ENCODE measurements at regions not wholly inside any gene's neighbourhood (a gene's known extent, or its start where the extent isn't known, plus 50 kb on each side); places are given as distances from the start of the nearest gene placed in this dataset.
"Not testable (repeated sequence)": the region's sequence is repeated elsewhere in the genome, so short reads cannot be mapped to it uniquely, and the experiment has no call there.

GRCh38 chr4:3871181-3871852, 105.1 kb downstream of the ADRA2C start:
- no peak for TF ChIP-seq ZFX (IDR thresholded peaks at IDR 0.05)
- no peak for TF ChIP-seq CTCF (conservative IDR thresholded peaks at IDR 0.05)
- no peak overlapping the region for H3K27ac ChIP-seq

DNA sequence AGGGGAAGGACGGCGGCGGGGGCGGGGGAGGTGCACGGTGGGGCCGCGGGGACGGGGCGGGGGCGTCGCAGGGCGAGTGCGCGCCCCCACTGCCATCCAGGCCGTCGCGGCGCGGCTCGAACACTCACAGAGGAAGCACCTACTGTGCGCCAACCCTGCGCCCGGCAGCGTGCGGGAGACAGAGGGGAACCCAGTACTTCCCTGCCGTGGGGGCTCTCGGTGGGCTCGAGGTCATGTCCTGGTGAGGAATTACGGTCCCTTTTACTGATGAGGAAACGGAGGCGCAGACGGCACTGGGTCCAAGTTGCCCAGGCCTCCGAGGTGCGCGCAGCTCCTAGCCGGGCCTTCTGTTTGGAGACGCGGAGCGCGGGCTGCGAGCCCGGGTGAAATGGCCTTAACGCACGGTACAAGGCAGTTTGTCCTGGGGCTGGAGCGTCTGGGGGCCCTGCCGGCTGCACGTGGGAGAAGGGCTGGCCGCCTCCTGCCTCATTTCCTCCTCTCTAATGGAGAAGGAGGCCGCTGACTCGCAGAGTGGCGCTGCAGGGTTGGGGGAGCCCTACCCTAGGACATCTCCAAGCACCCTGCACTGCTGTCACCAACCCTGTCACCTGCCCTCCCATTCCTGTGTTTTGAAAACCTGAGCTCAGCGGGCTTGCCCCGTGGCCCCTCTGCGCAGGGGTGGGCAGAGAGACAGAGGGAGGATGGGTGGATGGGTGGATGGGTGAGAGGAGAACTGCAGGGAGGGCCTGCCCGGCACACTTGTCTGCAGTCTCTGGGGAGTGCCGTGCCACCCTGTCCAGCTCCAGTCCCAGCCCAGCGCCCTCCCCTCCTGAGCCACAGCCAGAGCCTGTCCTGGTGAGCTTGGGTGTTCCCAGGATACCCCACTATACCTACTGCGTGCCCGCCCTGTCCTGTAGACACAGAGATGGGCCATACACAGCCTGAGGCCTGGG, 106.0 kb downstream of the ADRA2C start:
- no peak overlapping the region for H3K27ac ChIP-seq
- TF ChIP-seq ZFX (IDR thresholded peaks at IDR 0.05) (no peak), CTCF (conservative IDR thresholded peaks at IDR 0.05) (no peak)

GRCh38 chr4:3872834-3873313, 106.7 kb downstream of the ADRA2C start:
- no peak for TF ChIP-seq ZFX (IDR thresholded peaks at IDR 0.05)
- H3K27ac ChIP-seq: no peak overlapping the region

GRCh38 chr4:3873408-3874027, 107.3 kb downstream of the ADRA2C start:
- no peak for TF ChIP-seq ZFX (IDR thresholded peaks at IDR 0.05)
- no peak for TF ChIP-seq CTCF (conservative IDR thresholded peaks at IDR 0.05)
- no peak overlapping the region for H3K27ac ChIP-seq

DNA sequence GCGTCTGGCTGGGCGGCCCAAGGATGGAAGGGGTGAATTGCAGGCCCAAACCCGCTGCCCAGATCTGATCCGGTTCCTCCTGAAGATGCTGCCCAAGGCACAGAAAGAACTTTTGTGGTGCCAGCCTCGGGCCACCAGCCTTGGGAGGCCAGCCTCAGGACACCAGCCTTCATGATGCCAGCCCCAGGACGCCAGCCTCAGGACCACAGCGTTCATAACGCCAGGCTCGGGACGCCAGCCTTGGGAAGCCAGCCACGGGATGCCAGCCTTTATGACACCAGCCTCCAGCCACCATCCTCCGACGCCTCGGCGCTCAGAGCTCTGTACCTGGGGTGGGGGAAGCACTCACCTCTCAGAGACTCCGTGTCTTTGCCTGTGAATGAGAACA, 107.8 kb downstream of the ADRA2C start:
- H3K27ac ChIP-seq: no peak overlapping the region
- TF ChIP-seq ZFX (IDR thresholded peaks at IDR 0.05): no peak
- no peak for TF ChIP-seq CTCF (conservative IDR thresholded peaks at IDR 0.05)

DNA sequence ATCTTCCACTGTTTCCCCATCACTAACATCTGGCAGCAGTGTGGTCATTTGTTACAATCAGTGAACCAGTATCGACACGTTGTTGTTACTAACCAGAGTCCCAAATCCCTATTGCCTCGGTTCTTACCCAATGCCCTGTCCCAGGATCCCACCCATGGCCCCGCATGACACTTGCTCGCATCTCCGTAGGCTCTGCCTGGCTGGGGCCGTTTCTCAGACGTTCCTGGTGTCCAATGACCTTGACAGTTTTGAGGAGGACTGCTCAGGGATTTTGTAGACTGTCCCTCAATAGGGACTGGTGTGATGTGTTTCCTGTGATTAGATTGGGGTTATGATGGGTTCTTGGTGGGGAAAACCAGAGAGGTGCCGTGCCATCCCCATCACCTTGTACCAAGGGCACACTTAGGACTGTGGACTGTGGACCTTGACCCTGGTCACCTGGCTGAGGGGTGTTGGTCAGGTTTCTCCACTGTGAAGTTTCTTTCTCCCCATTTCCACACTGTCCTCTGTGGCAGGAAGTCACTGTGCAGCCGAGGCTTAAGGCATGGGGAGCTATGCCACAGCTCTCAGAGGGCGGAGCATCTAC, 108.4 kb downstream of the ADRA2C start:
- no peak overlapping the region for H3K27ac ChIP-seq
- TF ChIP-seq CTCF (conservative IDR thresholded peaks at IDR 0.05) (no peak), ZFX (IDR thresholded peaks at IDR 0.05) (no peak)

GRCh38 chr4:3875466-3875865, 109.3 kb downstream of the ADRA2C start:
- TF ChIP-seq CTCF (conservative IDR thresholded peaks at IDR 0.05) (no peak), ZFX (IDR thresholded peaks at IDR 0.05) (no peak)
- H3K27ac ChIP-seq: no peak overlapping the region

GRCh38 chr4:3876057-3876845, 110.1 kb downstream of the ADRA2C start:
- H3K27ac ChIP-seq: not testable (repeated sequence)
